Stomach (tissue), 4 donors: ENCODE measurements at regions not wholly inside any gene's neighbourhood (a gene's known extent, or its start where the extent isn't known, plus 50 kb on each side); places are given as distances from the start of the nearest gene placed in this dataset.

Experiments used
- CTCF ChIP-seq, 7 experiments: fragments of 450-650 bp in 4 of 7; fragments of 200-600 bp in 3 of 7; sonication (generic) in 3 of 7; IDR thresholded peaks; one replicate each; pipeline ENCODE4 v1.5.1; 2016 to 2019; ENCODE audit warnings: antibody characterized with exemption in 7 of 7, control low read depth in 2 of 7, mild to moderate bottlenecking in 1 of 7
- POLR2AphosphoS5 ChIP-seq, 3 donors: sonication (generic); formaldehyde crosslinking; IDR thresholded peaks; one replicate each; pipeline ENCODE4 v1.6.1; 2016; ENCODE audit warnings: antibody characterized with exemption in 3 of 3

- TF ChIP-seq CTCF (IDR thresholded peaks at IDR 0.05), result no peak
- no peak for TF ChIP-seq POLR2AphosphoS5 (IDR thresholded peaks at IDR 0.05)
These were observed 763.9 kb downstream of the GALC start for GRCh38 chr14:87229131-87229530.
